ENCODE measurements at regions not wholly inside any gene's neighbourhood (a gene's known extent, or its start where the extent isn't known, plus 50 kb on each side); places are given as distances from the start of the nearest gene placed in this dataset.

DNA sequence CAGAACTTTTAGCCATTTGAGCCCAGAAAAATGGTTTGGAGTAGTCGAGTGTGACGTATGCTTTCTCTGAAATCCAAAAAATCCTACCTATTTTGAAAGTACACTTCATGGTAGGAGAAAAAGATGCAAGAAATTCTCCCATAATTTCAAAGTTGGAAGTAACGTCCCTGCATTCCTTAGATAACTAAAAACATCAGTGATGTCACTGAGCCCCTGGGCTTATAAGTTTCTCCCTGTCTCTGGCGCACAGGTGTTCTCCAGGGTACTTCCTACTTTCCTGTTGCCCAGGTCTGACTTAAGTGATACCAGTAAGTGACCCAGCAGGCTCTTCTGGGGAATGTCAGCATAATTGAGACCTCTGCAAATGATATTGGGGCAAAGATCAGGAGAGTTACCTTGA, 90.5 kb upstream of the WDR1 start:
- no peak for TF ChIP-seq PAX5 (IDR thresholded peaks at IDR 0.05; ENCODE audit: borderline replicate concordance, low read depth, low read length)
- TF ChIP-seq TCF3 (IDR thresholded peaks at IDR 0.05; ENCODE audit: borderline replicate concordance, insufficient read depth, low read depth, low read length): no peak
- no peak for TF ChIP-seq RCOR1 (conservative IDR thresholded peaks at IDR 0.05; ENCODE audit: low read depth, low read length)
- no peak for TF ChIP-seq TAF1 (IDR thresholded peaks at IDR 0.05; ENCODE audit: borderline replicate concordance, low read depth, low read length)
- no peak for TF ChIP-seq POLR2AphosphoS5 (IDR thresholded peaks at IDR 0.05; ENCODE audit: low read length)
- no peak for TF ChIP-seq POLR2A (IDR thresholded peaks at IDR 0.05; ENCODE audit: low read depth, low read length)
- no peak for TF ChIP-seq ZNF274 (IDR thresholded peaks at IDR 0.05; ENCODE audit: insufficient read depth, insufficient read length)
- TF ChIP-seq CBFB (IDR thresholded peaks at IDR 0.05; ENCODE audit: low read depth): no peak
- TF ChIP-seq, protein P1, sequence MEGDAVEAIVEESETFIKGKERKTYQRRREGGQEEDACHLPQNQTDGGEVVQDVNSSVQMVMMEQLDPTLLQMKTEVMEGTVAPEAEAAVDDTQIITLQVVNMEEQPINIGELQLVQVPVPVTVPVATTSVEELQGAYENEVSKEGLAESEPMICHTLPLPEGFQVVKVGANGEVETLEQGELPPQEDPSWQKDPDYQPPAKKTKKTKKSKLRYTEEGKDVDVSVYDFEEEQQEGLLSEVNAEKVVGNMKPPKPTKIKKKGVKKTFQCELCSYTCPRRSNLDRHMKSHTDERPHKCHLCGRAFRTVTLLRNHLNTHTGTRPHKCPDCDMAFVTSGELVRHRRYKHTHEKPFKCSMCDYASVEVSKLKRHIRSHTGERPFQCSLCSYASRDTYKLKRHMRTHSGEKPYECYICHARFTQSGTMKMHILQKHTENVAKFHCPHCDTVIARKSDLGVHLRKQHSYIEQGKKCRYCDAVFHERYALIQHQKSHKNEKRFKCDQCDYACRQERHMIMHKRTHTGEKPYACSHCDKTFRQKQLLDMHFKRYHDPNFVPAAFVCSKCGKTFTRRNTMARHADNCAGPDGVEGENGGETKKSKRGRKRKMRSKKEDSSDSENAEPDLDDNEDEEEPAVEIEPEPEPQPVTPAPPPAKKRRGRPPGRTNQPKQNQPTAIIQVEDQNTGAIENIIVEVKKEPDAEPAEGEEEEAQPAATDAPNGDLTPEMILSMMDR (IDR thresholded peaks at IDR 0.05 in 2 of 3, conservative IDR thresholded peaks at IDR 0.05 in 1 of 3; ENCODE audit: control insufficient read depth in 2 of 3, extremely low read depth in 1 of 3, insufficient read depth in 1 of 3, low read depth in 3 of 3, low read length in 3 of 3): no peak
- TF ChIP-seq ZNF24 (IDR thresholded peaks at IDR 0.05): no peak
- TF ChIP-seq, protein P2, sequence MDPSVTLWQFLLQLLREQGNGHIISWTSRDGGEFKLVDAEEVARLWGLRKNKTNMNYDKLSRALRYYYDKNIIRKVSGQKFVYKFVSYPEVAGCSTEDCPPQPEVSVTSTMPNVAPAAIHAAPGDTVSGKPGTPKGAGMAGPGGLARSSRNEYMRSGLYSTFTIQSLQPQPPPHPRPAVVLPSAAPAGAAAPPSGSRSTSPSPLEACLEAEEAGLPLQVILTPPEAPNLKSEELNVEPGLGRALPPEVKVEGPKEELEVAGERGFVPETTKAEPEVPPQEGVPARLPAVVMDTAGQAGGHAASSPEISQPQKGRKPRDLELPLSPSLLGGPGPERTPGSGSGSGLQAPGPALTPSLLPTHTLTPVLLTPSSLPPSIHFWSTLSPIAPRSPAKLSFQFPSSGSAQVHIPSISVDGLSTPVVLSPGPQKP (IDR thresholded peaks at IDR 0.05; ENCODE audit: low read depth, low read length): no peak
